GM12878 (cell line): ENCODE measurements at regions not wholly inside any gene's neighbourhood (a gene's known extent, or its start where the extent isn't known, plus 50 kb on each side); places are given as distances from the start of the nearest gene placed in this dataset.

Source experiments
- ASH2L ChIP-seq: fragments of 300-600, 200-600 bp; sonication (generic); IDR thresholded peaks from 2 replicates; pipeline ENCODE4 v1.6.1; 2017; ENCODE audit warnings: low read depth, mild to moderate bottlenecking, borderline replicate concordance
- ATF7 ChIP-seq: fragments of 450-650 bp; IDR thresholded peaks from 2 replicates; pipeline ENCODE4 v1.6.1; 2016; ENCODE audit warnings: low read depth, mild to moderate bottlenecking
- BRCA1 ChIP-seq: IDR thresholded peaks from 2 replicates; pipeline ENCODE4 v1.6.1; 2011; ENCODE audit warnings: low read depth, low read length, improper control_type of control experiment
- CHD4 ChIP-seq: fragments of 200-600 bp; sonication (generic); IDR thresholded peaks from 2 replicates; pipeline ENCODE4 v1.6.1; 2016; ENCODE audit warnings: mild to moderate bottlenecking
- CTCF ChIP-seq, 3 experiments: IDR thresholded peaks in 2 of 3; conservative IDR thresholded peaks in 1 of 3; 2 replicates each; pipeline ENCODE4 v1.5.1; 2011; ENCODE audit warnings: low read depth in 3 of 3, low read length in 3 of 3, mild to moderate bottlenecking in 3 of 3, control low read depth in 2 of 3, moderate library complexity in 2 of 3, inconsistent platforms in 1 of 3, mixed read lengths in 1 of 3; ENCODE audit not compliant: control insufficient read depth in 2 of 3, insufficient read depth in 1 of 3; ENCODE audit errors: extremely low read depth in 1 of 3
- MLLT1 ChIP-seq: fragments of 450-650 bp; IDR thresholded peaks from 2 replicates; pipeline ENCODE4 v1.6.1; 2016; ENCODE audit warnings: mild to moderate bottlenecking
- NKRF ChIP-seq: fragments of 450-650 bp; conservative IDR thresholded peaks from 2 replicates; pipeline ENCODE4 v1.6.1; 2017; ENCODE audit warnings: mild to moderate bottlenecking, moderate library complexity
- POLR2AphosphoS5 ChIP-seq: IDR thresholded peaks from 2 replicates; pipeline ENCODE4 v1.6.1; 2011; ENCODE audit warnings: mild to moderate bottlenecking, low read length, inconsistent platforms
- RCOR1 ChIP-seq: conservative IDR thresholded peaks from 2 replicates; pipeline ENCODE4 v1.6.1; 2012; ENCODE audit warnings: low read depth, low read length, improper control_type of control experiment
- TF ChIP-seq, protein P1 (sequence below): fragments of 450-650 bp; formaldehyde crosslinking; IDR thresholded peaks from 2 replicates; pipeline ENCODE4 v1.4.0; 2022; ENCODE audit warnings: mild to moderate bottlenecking, moderate library complexity

- no peak for TF ChIP-seq CTCF (IDR thresholded peaks at IDR 0.05 in 2 of 3, conservative IDR thresholded peaks at IDR 0.05 in 1 of 3; ENCODE audit: control insufficient read depth in 2 of 3, extremely low read depth in 1 of 3, insufficient read depth in 1 of 3, low read depth in 3 of 3, low read length in 3 of 3)
- TF ChIP-seq ATF7 = no peak
- no peak for TF ChIP-seq NKRF
- no peak for TF ChIP-seq CHD4
- TF ChIP-seq RCOR1 = no peak
- TF ChIP-seq BRCA1 = no peak
- TF ChIP-seq MLLT1 = no peak
- TF ChIP-seq, protein P1, sequence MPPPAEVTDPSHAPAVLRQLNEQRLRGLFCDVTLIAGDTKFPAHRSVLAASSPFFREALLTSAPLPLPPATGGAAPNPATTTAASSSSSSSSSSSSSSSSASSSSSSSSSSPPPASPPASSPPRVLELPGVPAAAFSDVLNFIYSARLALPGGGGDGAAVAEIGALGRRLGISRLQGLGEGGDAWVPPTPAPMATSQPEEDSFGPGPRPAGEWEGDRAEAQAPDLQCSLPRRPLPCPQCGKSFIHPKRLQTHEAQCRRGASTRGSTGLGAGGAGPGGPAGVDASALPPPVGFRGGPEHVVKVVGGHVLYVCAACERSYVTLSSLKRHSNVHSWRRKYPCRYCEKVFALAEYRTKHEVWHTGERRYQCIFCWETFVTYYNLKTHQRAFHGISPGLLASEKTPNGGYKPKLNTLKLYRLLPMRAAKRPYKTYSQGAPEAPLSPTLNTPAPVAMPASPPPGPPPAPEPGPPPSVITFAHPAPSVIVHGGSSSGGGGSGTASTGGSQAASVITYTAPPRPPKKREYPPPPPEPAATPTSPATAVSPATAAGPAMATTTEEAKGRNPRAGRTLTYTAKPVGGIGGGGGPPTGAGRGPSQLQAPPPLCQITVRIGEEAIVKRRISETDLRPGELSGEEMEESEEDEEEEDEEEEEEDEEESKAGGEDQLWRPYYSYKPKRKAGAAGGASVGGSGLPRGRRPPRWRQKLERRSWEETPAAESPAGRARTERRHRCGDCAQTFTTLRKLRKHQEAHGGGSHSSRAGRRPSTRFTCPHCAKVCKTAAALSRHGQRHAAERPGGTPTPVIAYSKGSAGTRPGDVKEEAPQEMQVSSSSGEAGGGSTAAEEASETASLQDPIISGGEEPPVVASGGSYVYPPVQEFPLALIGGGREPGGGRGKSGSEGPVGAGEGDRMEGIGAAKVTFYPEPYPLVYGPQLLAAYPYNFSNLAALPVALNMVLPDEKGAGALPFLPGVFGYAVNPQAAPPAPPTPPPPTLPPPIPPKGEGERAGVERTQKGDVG (CRISPR knock-in tag) = no peak
- TF ChIP-seq POLR2AphosphoS5 = no peak
- TF ChIP-seq ASH2L = no peak
Measured at GRCh38 chr15:97679106-97679688, 281.3 kb upstream of the ARRDC4 start.
